HCT116 (cell line): ENCODE measurements at regions not wholly inside any gene's neighbourhood (a gene's known extent, or its start where the extent isn't known, plus 50 kb on each side); places are given as distances from the start of the nearest gene placed in this dataset.

Source experiments
- ATAC-seq: fragments of 200-7000 bp; cut with Tn5 transposase; 2 replicates; pipeline ENCODE4 v1.9.1; 2020; ENCODE audit warnings: mild to moderate bottlenecking, moderate library complexity
- BruUV-seq: library from RNA; stranded (reverse); fragments of 400-500 nt; replicated peaks from 2 replicates; lab custom pipeline; 2021; lab: Mats Ljungman, UMichigan
- CTCF ChIA-PET: fragments of 300-600 bp; sonication (Branson Sonifier 250); formaldehyde crosslinking; loops from one replicate; lab custom pipeline; 2021; ENCODE audit warnings: antibody characterized with exemption; lab: Charles Lee
- POLR2A ChIA-PET: fragments of 300-600, 350-600 bp; sonication (Branson Sonifier 250); formaldehyde crosslinking; loops from one replicate; lab custom pipeline; 2021; ENCODE audit warnings: antibody characterized with exemption; lab: Charles Lee
- RAD21 ChIA-PET, 2 experiments: fragments of 300-600 bp; sonication (Branson Sonifier 250); formaldehyde crosslinking; loops; one replicate each; lab custom pipeline; 2023; ENCODE audit warnings: low total read pairs in 2 of 2; ENCODE audit not compliant: uncharacterized antibody in 2 of 2, unreplicated experiment in 2 of 2, low non-redundant PET in 1 of 2; lab: Charles Lee
- DNase-seq: peaks from one replicate; pipeline ENCODE4 v3.0.0-alpha.2; 2010; ENCODE audit warnings: low read depth, low spot score
- H2AFZ ChIP-seq: fragments of 200-600 bp; shearing (Covaris generic), sonication (generic); 2 replicates; pipeline ENCODE4 v1.6.1; 2017; ENCODE audit warnings: low read depth, mixed run types, mixed read lengths, antibody characterized with exemption, low read length; ENCODE audit not compliant: poor library complexity, severe bottlenecking
- H3K27ac ChIP-seq: 2 replicates; pipeline ENCODE4 v1.5.1; 2012; ENCODE audit warnings: low read depth, low read length
- H3K27me3 ChIP-seq: fragments of 200-600 bp; sonication (generic); 2 replicates; pipeline ENCODE4 v1.6.1; 2016; ENCODE audit warnings: mixed run types, low read length, mixed read lengths; ENCODE audit not compliant: insufficient read depth
- H3K36me3 ChIP-seq, 2 experiments: fragments of 200-500 bp in 1 of 2; fragments of 200-600 bp in 1 of 2; sonication (Bioruptor generic) in 1 of 2; sonication (generic) in 1 of 2; 2 replicates each; pipeline versions ENCODE4 v1.5.1 to v1.6.1; 2014 to 2016; ENCODE audit warnings: low read length in 2 of 2, inconsistent platforms in 1 of 2, mixed read lengths in 1 of 2, mixed run types in 1 of 2; ENCODE audit not compliant: insufficient read depth in 2 of 2, control insufficient read depth in 1 of 2
- H3K4me1 ChIP-seq, 2 experiments: fragments of 200-600 bp in 1 of 2; sonication (generic) in 1 of 2; 2 replicates each; pipeline versions ENCODE4 v1.5.1 to v1.6.1; 2012 to 2017; ENCODE audit warnings: low read length in 2 of 2, inconsistent platforms in 1 of 2, mild to moderate bottlenecking in 1 of 2, mixed read lengths in 1 of 2, mixed run types in 1 of 2, moderate library complexity in 1 of 2; ENCODE audit not compliant: insufficient read depth in 2 of 2, control insufficient read depth in 1 of 2
- H3K4me2 ChIP-seq: fragments of 200-600 bp; sonication (generic); 2 replicates; pipeline ENCODE4 v1.6.1; 2017; ENCODE audit warnings: mixed run types, low read length, mixed read lengths
- H3K4me3 ChIP-seq, 2 experiments: fragments of 200-600 bp in 1 of 2; sonication (generic) in 1 of 2; replicated peaks in 1 of 2; 2 replicates each; pipeline ENCODE4 v1.5.1; 2011 to 2016; ENCODE audit warnings: low read length in 2 of 2, control low read depth in 1 of 2, low read depth in 1 of 2, mild to moderate bottlenecking in 1 of 2, mixed read lengths in 1 of 2, mixed run types in 1 of 2
- H3K79me2 ChIP-seq: fragments of 200-600 bp; sonication (generic); 2 replicates; pipeline ENCODE4 v1.6.1; 2017; ENCODE audit warnings: mild to moderate bottlenecking, mixed run types, low read length, moderate library complexity, mixed read lengths; ENCODE audit not compliant: insufficient read depth
- H3K9ac ChIP-seq: fragments of 200-600 bp; sonication (generic); 2 replicates; pipeline ENCODE4 v1.6.1; 2016; ENCODE audit warnings: low read length, mixed read lengths
- H3K9me2 ChIP-seq: fragments of 200-600 bp; sonication (generic), shearing (Covaris generic); 2 replicates; pipeline ENCODE4 v1.6.1; 2017; ENCODE audit warnings: mixed run types, mild to moderate bottlenecking, moderate library complexity; ENCODE audit not compliant: insufficient read depth
- H3K9me3 ChIP-seq, 2 experiments: fragments of 200-500 bp in 1 of 2; fragments of 200-600 bp in 1 of 2; sonication (Bioruptor generic) in 1 of 2; sonication (generic) in 1 of 2; 2 replicates each; pipeline ENCODE4 v1.6.1; 2014 to 2017; ENCODE audit warnings: low read length in 2 of 2, mixed read lengths in 2 of 2, inconsistent platforms in 1 of 2, low read depth in 1 of 2, mild to moderate bottlenecking in 1 of 2, mixed run types in 1 of 2, moderate library complexity in 1 of 2; ENCODE audit not compliant: control insufficient read depth in 1 of 2, insufficient read depth in 1 of 2
- H4K20me1 ChIP-seq: fragments of 200-600 bp; sonication (generic), shearing (Covaris generic); 2 replicates; pipeline ENCODE4 v1.6.1; 2017; ENCODE audit warnings: mixed run types, mild to moderate bottlenecking, moderate library complexity; ENCODE audit not compliant: insufficient read depth
- CBX3 ChIP-seq: IDR thresholded peaks from 2 replicates; pipeline ENCODE4 v1.6.1; 2012; ENCODE audit warnings: low read depth
- CEBPB ChIP-seq: IDR thresholded peaks from 2 replicates; pipeline ENCODE4 v1.6.1; 2012; ENCODE audit warnings: low read depth
- EGR1 ChIP-seq: IDR thresholded peaks from 2 replicates; pipeline ENCODE4 v1.6.1; 2012; ENCODE audit warnings: low read depth
- ELF1 ChIP-seq: IDR thresholded peaks from 2 replicates; pipeline ENCODE4 v1.6.1; 2012; ENCODE audit warnings: low read depth, borderline replicate concordance
- EZH2 ChIP-seq: fragments of 200-600 bp; sonication (generic); IDR thresholded peaks from 2 replicates; pipeline ENCODE4 v1.6.1; 2017; ENCODE audit warnings: antibody characterized with exemption, mixed run types
- FOSL1 ChIP-seq: IDR thresholded peaks from 2 replicates; pipeline ENCODE4 v1.6.1; 2012; ENCODE audit warnings: low read depth
- JUND ChIP-seq: IDR thresholded peaks from 2 replicates; pipeline ENCODE4 v1.6.1; 2012
- POLR2AphosphoS5 ChIP-seq: IDR thresholded peaks from 2 replicates; pipeline ENCODE4 v1.6.1; 2011; ENCODE audit warnings: mild to moderate bottlenecking, low read depth, low read length, moderate library complexity
- RAD21 ChIP-seq: IDR thresholded peaks from 2 replicates; pipeline ENCODE4 v1.6.1; 2012; ENCODE audit warnings: low read depth, mild to moderate bottlenecking
- SIN3A ChIP-seq: IDR thresholded peaks from 2 replicates; pipeline ENCODE4 v1.6.1; 2012; ENCODE audit warnings: low read depth
- YY1 ChIP-seq: IDR thresholded peaks from 2 replicates; pipeline ENCODE4 v1.6.1; 2011; ENCODE audit warnings: low read length, low read depth, moderate library complexity, mild to moderate bottlenecking; ENCODE audit not compliant: insufficient replicate concordance; ENCODE audit errors: extremely low read depth
- ZBTB33 ChIP-seq: IDR thresholded peaks from 2 replicates; pipeline ENCODE4 v1.6.1; 2011; ENCODE audit warnings: mild to moderate bottlenecking, low read length, moderate library complexity; ENCODE audit not compliant: insufficient replicate concordance; ENCODE audit errors: extremely low read depth
- ZFX ChIP-seq: fragments of 450-650 bp; IDR thresholded peaks from 2 replicates; pipeline ENCODE4 v1.6.1; 2017
- ZNF274 ChIP-seq: fragments of 200-500 bp; sonication (Bioruptor generic); IDR thresholded peaks from 2 replicates; pipeline ENCODE4 v1.6.1; 2014; ENCODE audit warnings: mild to moderate bottlenecking, low read depth, low read length, inconsistent platforms
- intact Hi-C: fragments of 100-400 bp; cut with micrococcal nuclease; formaldehyde crosslinking; loops from 2 replicates; pipeline ENCODE4 v1.10.0; 2022
- TF ChIP-seq, protein P1 (sequence below): IDR thresholded peaks from 2 replicates; pipeline ENCODE4 v1.6.1; 2012
- TF ChIP-seq, protein P2 (sequence below): IDR thresholded peaks from 2 replicates; pipeline ENCODE4 v1.6.1; 2012

DNA sequence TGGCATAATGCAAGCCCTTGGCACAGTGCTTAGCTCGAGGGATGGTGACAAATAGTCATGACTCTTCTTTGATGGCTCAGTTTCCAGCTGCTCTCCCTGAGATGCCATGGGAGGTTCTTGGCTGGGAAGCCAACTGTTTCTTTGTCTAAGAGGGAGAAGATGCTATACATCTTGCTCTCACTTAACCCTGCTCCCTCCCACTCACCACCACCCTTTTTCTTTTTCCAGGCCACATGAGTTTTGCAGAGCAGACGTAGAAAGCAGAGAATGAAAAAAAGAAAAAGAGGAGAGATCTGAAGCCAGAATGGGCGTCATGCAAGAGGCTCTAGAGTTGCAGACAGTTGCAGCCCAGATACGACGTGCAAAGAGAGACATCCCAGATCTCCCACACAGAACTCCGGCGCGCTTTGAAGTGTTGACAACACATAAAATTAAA is 160.5 kb downstream of the FGF18 start:
- H3K9me2 ChIP-seq = no peaks in the 10 kb centered on the region
- no peak overlapping the region for H3K27ac ChIP-seq
- H3K4me3 ChIP-seq = no peak overlapping the region
- no peaks in the 10 kb centered on the region for H3K27me3 ChIP-seq
- RAD21 ChIA-PET = no interaction called here
- no peak overlapping the region for H3K9ac ChIP-seq
- CTCF ChIA-PET = no interaction called here
- H3K9me3 ChIP-seq = no peaks in the 10 kb centered on the region
- TF ChIP-seq CEBPB = no peak
- TF ChIP-seq, protein P1, sequence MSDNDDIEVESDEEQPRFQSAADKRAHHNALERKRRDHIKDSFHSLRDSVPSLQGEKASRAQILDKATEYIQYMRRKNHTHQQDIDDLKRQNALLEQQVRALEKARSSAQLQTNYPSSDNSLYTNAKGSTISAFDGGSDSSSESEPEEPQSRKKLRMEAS = no peak
- TF ChIP-seq ZNF274 = no peak
- no peak for TF ChIP-seq ZFX
- TF ChIP-seq EGR1 = no peak
- no peak for TF ChIP-seq YY1
- no peak for TF ChIP-seq CBX3
- TF ChIP-seq RAD21 = no peak
- TF ChIP-seq FOSL1 = no peak
- no peak for TF ChIP-seq JUND
- no peak for TF ChIP-seq SIN3A
- TF ChIP-seq ZBTB33 = no peak
- TF ChIP-seq POLR2AphosphoS5 = no peak
- no peak for TF ChIP-seq ELF1
- TF ChIP-seq, protein P2, sequence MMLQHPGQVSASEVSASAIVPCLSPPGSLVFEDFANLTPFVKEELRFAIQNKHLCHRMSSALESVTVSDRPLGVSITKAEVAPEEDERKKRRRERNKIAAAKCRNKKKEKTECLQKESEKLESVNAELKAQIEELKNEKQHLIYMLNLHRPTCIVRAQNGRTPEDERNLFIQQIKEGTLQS = no peak
- no peak for TF ChIP-seq EZH2
- BruUV-seq = no TSS peak
- no peaks in the 10 kb centered on the region for H3K36me3 ChIP-seq
- no peak overlapping the region for H2AFZ ChIP-seq
- no peaks in the 10 kb centered on the region for H3K79me2 ChIP-seq
- H4K20me1 ChIP-seq = no peaks in the 10 kb centered on the region
- intact Hi-C loops = no loop called here
- POLR2A ChIA-PET = no interaction called here
- DNase-seq (no peak), ATAC-seq (no peak)
- no peak overlapping the region for H3K4me2 ChIP-seq
- H3K4me1 ChIP-seq = no peaks in the 10 kb centered on the region
